ENCODE measurements at regions not wholly inside any gene's neighbourhood (a gene's known extent, or its start where the extent isn't known, plus 50 kb on each side); places are given as distances from the start of the nearest gene placed in this dataset.

DNA sequence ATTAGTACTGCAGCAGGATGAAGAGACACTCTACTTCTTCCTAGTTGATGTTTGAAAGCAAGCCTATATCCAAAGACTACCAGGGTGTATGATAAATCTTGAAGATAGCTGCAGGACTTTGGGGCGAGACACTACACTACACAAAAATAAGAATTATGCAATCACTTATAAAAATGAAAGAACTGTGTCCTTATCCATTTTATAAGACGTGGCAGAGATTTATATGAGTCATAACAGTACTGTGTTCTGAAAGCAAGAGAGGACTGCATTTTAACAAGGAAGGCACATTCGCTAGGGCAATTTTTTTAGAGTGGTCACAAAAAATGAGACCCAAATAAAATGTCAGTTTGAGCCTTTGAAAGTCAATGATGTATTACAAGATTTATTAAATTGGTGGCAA is 617.0 kb upstream of the LINC00305 start:
- no peak for TF ChIP-seq POLR2A (IDR thresholded peaks at IDR 0.05)
- TF ChIP-seq, protein P1, sequence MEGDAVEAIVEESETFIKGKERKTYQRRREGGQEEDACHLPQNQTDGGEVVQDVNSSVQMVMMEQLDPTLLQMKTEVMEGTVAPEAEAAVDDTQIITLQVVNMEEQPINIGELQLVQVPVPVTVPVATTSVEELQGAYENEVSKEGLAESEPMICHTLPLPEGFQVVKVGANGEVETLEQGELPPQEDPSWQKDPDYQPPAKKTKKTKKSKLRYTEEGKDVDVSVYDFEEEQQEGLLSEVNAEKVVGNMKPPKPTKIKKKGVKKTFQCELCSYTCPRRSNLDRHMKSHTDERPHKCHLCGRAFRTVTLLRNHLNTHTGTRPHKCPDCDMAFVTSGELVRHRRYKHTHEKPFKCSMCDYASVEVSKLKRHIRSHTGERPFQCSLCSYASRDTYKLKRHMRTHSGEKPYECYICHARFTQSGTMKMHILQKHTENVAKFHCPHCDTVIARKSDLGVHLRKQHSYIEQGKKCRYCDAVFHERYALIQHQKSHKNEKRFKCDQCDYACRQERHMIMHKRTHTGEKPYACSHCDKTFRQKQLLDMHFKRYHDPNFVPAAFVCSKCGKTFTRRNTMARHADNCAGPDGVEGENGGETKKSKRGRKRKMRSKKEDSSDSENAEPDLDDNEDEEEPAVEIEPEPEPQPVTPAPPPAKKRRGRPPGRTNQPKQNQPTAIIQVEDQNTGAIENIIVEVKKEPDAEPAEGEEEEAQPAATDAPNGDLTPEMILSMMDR (IDR thresholded peaks at IDR 0.05): no peak
- no peaks in the 10 kb centered on the region for H3K36me3 ChIP-seq (replicated peaks in 1 of 2)
- no peaks in the 10 kb centered on the region for H3K4me1 ChIP-seq (replicated peaks in 1 of 2)
- H3K27me3 ChIP-seq: no peaks in the 10 kb centered on the region
- intact Hi-C loops (cut with DNase I): no loop called here
- H3K27ac ChIP-seq: no peak overlapping the region
- no peak overlapping the region for H3K4me3 ChIP-seq
- no peaks in the 10 kb centered on the region for H3K9me3 ChIP-seq (replicated peaks in 1 of 3)
- DNase-seq: no peak
- WGBS, 4 donors: 31 to 39% (median 36%) methylated on average over 3 of the region's 3 CpGs

DNA sequence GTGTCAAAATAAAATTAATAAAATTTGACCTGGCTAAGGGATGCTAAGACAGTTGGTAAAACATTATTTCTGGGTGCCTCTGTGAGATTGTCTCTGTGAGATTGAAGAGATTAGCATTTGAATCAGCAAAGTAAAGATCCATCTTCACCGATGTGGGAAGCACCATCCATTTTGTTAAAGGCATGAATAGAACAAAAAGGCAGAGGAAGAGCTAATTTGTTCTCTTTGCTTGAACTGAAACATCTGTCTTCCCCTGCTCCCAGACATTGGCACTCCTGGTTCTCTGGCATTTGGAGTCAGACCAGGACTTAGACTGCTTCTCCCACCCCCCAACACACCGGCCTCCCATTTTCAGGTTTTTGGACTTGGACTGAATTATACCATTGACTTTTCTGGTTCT is 603.8 kb upstream of the LINC00305 start:
- no peak for TF ChIP-seq POLR2A (IDR thresholded peaks at IDR 0.05)
- TF ChIP-seq, protein P1 (IDR thresholded peaks at IDR 0.05): no peak
- Histone ChIP-seq H3K4me3 (no peak overlapping the region), H3K9me3 (replicated peaks in 1 of 3) (no peaks in the 10 kb centered on the region), H3K36me3 (replicated peaks in 1 of 2) (no peaks in the 10 kb centered on the region), H3K4me1 (replicated peaks in 1 of 2) (no peaks in the 10 kb centered on the region), H3K27ac (no peak overlapping the region), H3K27me3 (no peaks in the 10 kb centered on the region)
- WGBS, 4 donors: 80 to 90% (median 81%) methylated on average over 2 of the region's 2 CpGs
- no peak for DNase-seq
- intact Hi-C loops (cut with DNase I): no loop called here

DNA sequence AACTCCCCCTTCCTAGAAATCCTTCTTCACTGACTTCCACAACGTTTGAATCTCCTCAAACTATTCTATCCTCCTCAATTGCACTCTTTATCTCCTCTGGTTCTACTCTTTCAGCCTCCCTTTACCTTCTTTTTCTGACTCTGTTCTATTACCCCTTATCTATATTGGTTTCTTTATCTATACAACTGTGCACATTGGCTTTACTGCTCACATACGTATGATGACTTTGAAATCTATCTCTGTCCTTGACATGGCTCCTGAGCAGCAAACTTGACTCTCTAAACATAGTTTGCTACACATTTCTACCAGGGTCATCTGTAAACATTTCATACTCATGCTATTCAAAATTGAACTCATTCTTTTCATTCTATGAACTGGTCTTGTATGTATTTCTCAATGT is 601.0 kb upstream of the LINC00305 start:
- TF ChIP-seq POLR2A (IDR thresholded peaks at IDR 0.05): no peak
- TF ChIP-seq, protein P1 (IDR thresholded peaks at IDR 0.05): no peak
- 56 to 71% (median 67%) methylated on average over 2 of the region's 2 CpGs for WGBS, 4 donors
- Histone ChIP-seq H3K9me3 (replicated peaks in 1 of 3) (no peaks in the 10 kb centered on the region), H3K36me3 (replicated peaks in 1 of 2) (no peaks in the 10 kb centered on the region), H3K4me1 (replicated peaks in 1 of 2) (no peaks in the 10 kb centered on the region), H3K27me3 (no peaks in the 10 kb centered on the region), H3K27ac (no peak overlapping the region), H3K4me3 (no peak overlapping the region)
- intact Hi-C loops (cut with DNase I): no loop called here
- no peak for DNase-seq

DNA sequence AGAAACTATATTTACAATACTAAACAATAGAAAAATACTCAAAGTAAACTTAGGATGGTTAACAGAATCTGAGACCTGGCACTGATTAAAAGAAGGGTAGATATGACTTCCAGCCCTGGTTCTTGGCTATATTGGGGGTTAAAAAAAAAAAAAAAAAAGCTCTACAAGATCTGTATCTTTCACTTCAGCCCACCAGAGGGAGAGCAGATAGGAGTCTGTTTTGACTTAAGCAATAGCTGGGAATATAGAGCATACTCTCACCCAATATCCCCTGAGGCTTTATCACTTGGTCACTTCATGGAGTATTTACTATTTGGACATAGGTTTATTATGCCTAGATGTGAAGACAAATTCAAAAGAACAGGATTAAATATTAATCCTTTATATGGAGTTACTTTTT is 598.9 kb upstream of the LINC00305 start:
- DNase-seq: no peak
- intact Hi-C loops (cut with DNase I): no loop called here
- Histone ChIP-seq H3K4me1 (replicated peaks in 1 of 2) (no peaks in the 10 kb centered on the region), H3K27ac (no peak overlapping the region), H3K27me3 (no peaks in the 10 kb centered on the region), H3K36me3 (replicated peaks in 1 of 2) (no peaks in the 10 kb centered on the region), H3K9me3 (replicated peaks in 1 of 3) (no peaks in the 10 kb centered on the region), H3K4me3 (no peak overlapping the region)
- TF ChIP-seq POLR2A (IDR thresholded peaks at IDR 0.05): no peak
- TF ChIP-seq, protein P1 (IDR thresholded peaks at IDR 0.05): no peak

All from adrenal gland (tissue), 9 donors.